Lung (tissue), 11 donors: ENCODE measurements at regions not wholly inside any gene's neighbourhood (a gene's known extent, or its start where the extent isn't known, plus 50 kb on each side); places are given as distances from the start of the nearest gene placed in this dataset.

Source experiments
- ATAC-seq: fragments of 200-7000 bp; cut with Tn5 transposase; one replicate; pipeline ENCODE4 v1.9.1; 2020; ENCODE audit warnings: moderate number of reproducible peaks; ENCODE audit not compliant: insufficient read depth, low FRiP score
- DNase-seq, 3 donors: peaks; one replicate each; pipeline ENCODE4 v3.0.0-alpha.2; 2013 to 2017
- H3K27ac ChIP-seq, 2 donors: one replicate each; pipeline ENCODE4 v1.5.1; 2013; ENCODE audit warnings: mild to moderate bottlenecking in 2 of 2, moderate library complexity in 2 of 2, control low read depth in 1 of 2, inconsistent platforms in 1 of 2, low read depth in 1 of 2, low read length in 1 of 2
- H3K27me3 ChIP-seq, 3 donors: one replicate each; pipeline ENCODE4 v1.5.1; 2013; ENCODE audit warnings: low read length in 2 of 3; ENCODE audit not compliant: control insufficient read depth in 3 of 3, insufficient read depth in 3 of 3
- H3K36me3 ChIP-seq, 4 donors: one replicate each; pipeline ENCODE4 v1.5.1; 2013; ENCODE audit warnings: low read length in 4 of 4, mild to moderate bottlenecking in 1 of 4, moderate library complexity in 1 of 4; ENCODE audit not compliant: control insufficient read depth in 4 of 4, insufficient read depth in 4 of 4
- H3K4me1 ChIP-seq, 5 donors: one replicate each; pipeline ENCODE4 v1.5.1; 2013; ENCODE audit warnings: low read length in 5 of 5, mild to moderate bottlenecking in 2 of 5, moderate library complexity in 1 of 5; ENCODE audit not compliant: control insufficient read depth in 5 of 5, insufficient read depth in 5 of 5
- H3K4me3 ChIP-seq: one replicate; pipeline ENCODE4 v1.5.1; 2013; ENCODE audit warnings: mild to moderate bottlenecking, control low read depth, moderate library complexity
- H3K9ac ChIP-seq, 2 donors: one replicate each; pipeline ENCODE4 v1.5.1; 2013; ENCODE audit warnings: low read length in 2 of 2, control low read depth in 1 of 2; ENCODE audit not compliant: insufficient read depth in 1 of 2
- H3K9me3 ChIP-seq, 4 donors: one replicate each; pipeline ENCODE4 v1.5.1; 2013; ENCODE audit warnings: low read length in 3 of 4, mild to moderate bottlenecking in 1 of 4, moderate library complexity in 1 of 4; ENCODE audit not compliant: control insufficient read depth in 4 of 4, insufficient read depth in 3 of 4
- CTCF ChIP-seq: IDR thresholded peaks from 2 replicates; pipeline ENCODE4 v1.5.1; 2012; ENCODE audit warnings: mild to moderate bottlenecking; ENCODE audit errors: control extremely low read depth, extremely low read depth
- WGBS, 2 donors: extraction: QIAGEN DNeasy Blood & Tissue Kit; methylation state at CpG; one replicate each; pipeline ENCODE4 v1.1.7; 2013; 5-methylcytosine and 5-hydroxymethylcytosine counted together
- donor health status: control.
- donor health status: control.
- donor health status: Bipolar disorder and iron deficiency.
- donor health status: healthy.
- donor health status: DM: yes; HTN: yes; CAD: no.

GRCh38 chr20:53870426-53871315 lies 199.7 kb downstream of the BCAS1 start:
- no peak overlapping the region for H3K27ac ChIP-seq
- peaks cover 2 to 44% (median 16%) of the 10 kb centered on the region in 5 donors for H3K4me1 ChIP-seq
- H3K9ac ChIP-seq, result no peak overlapping the region
- WGBS, 2 donors, result 74 to 76% methylated on average over 9 of the region's 9 CpGs
- TF ChIP-seq CTCF, result no peak
- no peaks in the 10 kb centered on the region for H3K9me3 ChIP-seq
- ATAC-seq (no peak), DNase-seq (no peak)
- no peaks in the 10 kb centered on the region for H3K27me3 ChIP-seq
- no peak overlapping the region for H3K4me3 ChIP-seq
- no peaks in the 10 kb centered on the region for H3K36me3 ChIP-seq

- Histone ChIP-seq H3K9me3 (no peaks in the 10 kb centered on the region), H3K4me3 (no peak overlapping the region), H3K36me3 (no peaks in the 10 kb centered on the region), H3K4me1 (peaks cover 4 to 54% (median 21%) of the 10 kb centered on the region in 5 donors), H3K27me3 (no peaks in the 10 kb centered on the region), H3K9ac (no peak overlapping the region), H3K27ac (peak overlapping the region in 1 of 2 donors; percentile 32)
- ATAC-seq, result peak; percentile 68
- WGBS, 2 donors, result 12 to 18% methylated on average over 8 of the region's 8 CpGs
- TF ChIP-seq CTCF, result peak; percentile 68
- peak; percentile 57 to 87 (median 76) for DNase-seq
These were observed 200.7 kb downstream of the BCAS1 start for GRCh38 chr20:53869466-53870258.

- Histone ChIP-seq H3K36me3 (no peaks in the 10 kb centered on the region), H3K27me3 (no peaks in the 10 kb centered on the region), H3K4me3 (no peak overlapping the region), H3K9ac (no peak overlapping the region), H3K4me1 (peaks cover 5 to 67% (median 28%) of the 10 kb centered on the region in 5 donors), H3K27ac (no peak overlapping the region), H3K9me3 (no peaks in the 10 kb centered on the region)
- no peak for DNase-seq
- 84 to 92% methylated on average over 6 of the region's 6 CpGs for WGBS, 2 donors
- no peak for ATAC-seq
- no peak for TF ChIP-seq CTCF
These were observed 202.5 kb downstream of the BCAS1 start for GRCh38 chr20:53867741-53868351.
